ENCODE measurements at regions not wholly inside any gene's neighbourhood (a gene's known extent, or its start where the extent isn't known, plus 50 kb on each side); places are given as distances from the start of the nearest gene placed in this dataset.

DNA sequence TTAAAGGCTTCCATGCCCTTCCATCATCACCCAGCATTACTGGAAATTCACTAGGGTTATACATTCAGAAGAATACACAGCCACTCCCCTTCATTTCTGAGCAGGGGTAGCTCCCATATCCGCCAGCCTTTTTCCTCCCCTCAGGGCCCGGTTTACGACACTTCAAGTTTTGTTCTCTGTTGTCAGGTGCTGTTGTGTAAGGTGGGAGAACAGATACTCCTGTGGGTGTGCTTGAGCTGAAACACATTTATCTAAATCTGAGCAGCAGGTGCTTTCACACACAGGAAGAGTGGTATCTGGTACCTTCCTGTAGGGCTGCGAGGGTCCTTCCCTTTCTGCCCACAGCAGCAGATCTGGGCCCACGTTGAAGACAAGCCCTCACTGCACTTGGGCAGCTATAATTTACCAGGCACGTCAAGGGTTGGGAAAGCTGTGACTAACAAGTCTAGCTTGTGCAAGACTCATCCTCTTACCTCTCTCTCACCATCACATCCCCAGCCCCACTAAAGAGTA is 215.8 kb upstream of the RREB1 start:
- DNase-seq (ENCODE audit: low spot score): no peak

DNA sequence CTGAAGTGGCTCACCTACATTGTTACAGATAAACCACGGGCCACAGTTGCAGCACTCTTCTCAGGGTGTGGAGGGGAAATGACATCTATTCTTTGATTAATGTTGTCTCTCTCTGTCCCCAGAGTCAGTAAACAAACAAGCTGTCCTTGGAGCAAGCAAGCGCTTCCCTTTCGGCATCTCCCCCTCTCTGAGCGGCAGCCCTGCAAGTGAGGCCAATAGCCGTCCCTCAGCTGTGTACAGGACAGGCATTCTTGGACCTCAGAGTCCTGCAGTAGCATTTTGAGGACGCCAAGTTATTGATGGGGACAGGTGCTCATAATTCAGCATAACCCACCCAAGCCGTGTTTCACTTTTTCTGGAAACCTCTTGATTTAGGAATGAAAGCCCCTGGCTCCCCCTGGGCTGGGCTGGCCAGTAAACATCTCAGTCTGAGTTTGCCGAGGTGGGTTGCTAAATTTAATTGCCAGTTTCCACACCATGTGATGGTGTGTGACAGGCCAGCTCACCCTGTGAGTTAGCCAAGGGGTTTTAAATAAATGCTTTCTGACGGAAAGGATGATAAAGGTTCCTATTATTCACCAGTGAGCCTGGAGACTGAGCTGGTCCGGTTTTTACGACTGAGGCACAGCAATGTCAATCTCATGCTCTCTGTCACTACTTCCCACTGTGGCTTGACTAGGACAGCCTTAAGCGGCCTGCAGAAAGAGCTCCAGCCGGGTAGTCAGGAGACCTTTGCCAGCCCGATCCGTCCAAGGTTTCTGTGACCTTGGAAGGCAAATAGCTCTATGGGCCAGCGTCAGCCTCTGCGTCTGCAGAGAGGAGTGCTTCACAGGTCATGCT is 214.8 kb upstream of the RREB1 start:
- DNase-seq (ENCODE audit: low spot score): no peak

DNA sequence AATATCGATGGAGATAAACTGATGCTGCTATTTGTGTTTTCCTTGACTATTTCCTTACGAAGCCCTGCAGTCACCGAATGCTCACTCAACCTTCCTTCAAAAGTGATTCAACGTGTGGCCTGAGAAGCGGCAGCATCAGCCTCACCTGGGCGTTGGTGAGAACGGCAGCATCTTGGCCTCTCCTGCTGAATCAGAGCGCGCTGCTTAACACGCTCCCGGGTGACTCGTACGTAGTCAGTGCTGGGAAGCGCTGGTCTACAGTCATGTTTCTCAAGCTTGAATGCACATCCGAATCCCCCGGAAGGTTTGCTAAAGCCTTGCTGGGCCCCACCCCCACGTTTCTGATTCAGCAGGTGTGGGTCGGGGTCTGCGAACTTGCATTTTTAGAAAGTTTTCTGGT is 214.1 kb upstream of the RREB1 start:
- DNase-seq (ENCODE audit: low spot score): no peak

- no peak for DNase-seq (ENCODE audit: low spot score)
These were observed 211.8 kb upstream of the RREB1 start for GRCh38 chr6:6895929-6896328.

DNA sequence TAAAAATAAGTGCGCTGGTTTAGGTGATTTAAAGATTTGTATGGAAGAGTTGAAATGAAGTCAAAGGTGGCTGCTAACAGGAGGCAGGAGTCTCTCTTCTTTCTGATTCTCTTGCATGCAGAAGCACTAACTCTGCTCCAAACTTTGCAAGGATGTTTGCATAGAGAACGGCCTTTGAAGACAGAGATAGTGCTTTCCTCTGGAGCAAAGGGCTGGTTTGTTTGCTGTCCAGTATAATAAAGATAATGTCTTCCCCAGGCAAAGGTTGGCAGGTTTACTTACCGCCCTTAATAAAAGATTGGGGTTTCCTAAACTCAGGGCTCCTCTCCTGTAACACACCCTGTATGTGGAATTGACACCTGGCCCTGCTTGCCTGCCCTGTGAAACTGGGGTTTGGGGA is 210.6 kb upstream of the RREB1 start:
- no peak for DNase-seq (ENCODE audit: low spot score)

DNA sequence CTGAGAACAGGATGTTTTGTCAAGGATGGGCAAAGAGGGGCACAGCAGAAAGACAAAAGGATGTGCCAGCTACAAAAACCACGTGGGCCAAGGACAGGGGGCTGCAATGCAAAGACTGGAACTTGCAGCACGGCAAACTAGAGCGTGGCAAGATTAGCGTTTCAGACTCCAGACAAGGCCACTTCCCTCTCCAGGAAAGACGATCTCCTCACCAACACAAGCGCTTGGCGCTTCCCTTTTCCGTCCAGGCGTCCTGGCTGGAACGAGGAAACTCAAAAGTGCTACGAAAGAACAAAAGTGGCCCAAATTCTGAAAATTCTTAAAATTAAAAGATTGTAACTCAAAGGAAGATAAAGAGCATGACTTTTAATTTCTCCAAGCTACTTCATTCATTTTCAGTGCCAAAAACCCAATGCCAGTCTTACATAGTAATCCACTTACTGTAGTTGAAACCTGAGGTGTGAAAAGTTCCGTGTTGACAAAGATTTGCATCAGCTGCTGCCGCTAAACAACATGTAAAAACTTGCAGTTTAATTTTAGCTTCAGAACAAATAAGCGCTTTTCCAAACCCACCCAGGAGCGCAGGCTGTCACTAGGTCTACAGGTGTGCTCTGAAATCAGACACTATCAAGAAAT is 207.1 kb upstream of the RREB1 start:
- no peak for DNase-seq (ENCODE audit: low spot score)

DNA sequence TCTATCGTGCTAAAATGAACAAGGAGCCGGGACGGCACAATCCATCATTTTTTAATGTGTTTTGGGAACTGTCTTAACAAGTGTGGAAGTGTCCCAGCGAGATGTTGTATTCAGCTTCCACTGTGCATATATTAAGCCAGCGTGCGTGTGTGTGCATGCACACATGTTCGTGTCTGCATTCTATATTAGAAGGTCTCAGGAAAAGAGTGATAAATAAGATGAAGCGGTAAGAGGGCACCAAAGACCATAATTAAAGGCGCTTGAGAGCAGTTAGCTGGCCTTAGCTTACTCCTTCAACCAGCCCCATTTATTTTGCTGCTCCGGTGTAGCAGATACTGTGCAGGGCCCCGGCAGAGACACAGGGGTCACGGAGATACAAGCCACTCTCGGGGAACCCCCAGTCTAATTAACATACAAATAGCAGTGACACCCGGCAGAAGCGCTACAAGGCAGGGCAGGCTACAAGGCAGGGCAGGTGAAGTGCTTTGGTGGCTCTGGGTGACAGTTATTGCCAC is 206.5 kb upstream of the RREB1 start:
- DNase-seq (ENCODE audit: low spot score): no peak

- DNase-seq (ENCODE audit: low spot score): no peak
These were observed 205.8 kb upstream of the RREB1 start for GRCh38 chr6:6901945-6902344.

DNA sequence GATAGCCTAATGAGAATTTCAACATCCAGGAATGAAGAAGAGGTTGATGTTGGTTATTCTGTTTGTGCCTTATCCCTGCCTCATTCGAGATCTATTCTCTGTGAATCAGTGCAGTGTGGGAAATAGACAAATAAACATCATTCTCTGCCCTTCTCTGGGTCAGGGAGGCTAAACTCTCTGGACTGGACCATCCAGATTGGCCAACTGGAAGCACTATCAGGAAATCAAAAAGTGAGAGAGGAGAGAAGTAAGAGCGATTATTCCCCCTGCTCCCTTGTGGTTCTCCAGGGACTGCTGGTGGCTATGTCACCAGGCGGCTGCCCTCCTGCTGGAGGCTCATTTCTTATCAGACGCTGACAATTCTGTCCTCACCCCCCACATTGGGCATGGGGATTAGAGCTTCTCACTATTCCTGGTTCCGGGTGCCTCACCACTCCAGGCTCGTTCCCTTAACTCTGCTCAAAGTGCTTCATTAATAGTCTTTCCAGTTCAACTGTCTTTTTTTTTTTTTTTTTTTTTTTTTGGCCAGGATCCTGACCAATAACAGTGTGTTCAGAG is 201.7 kb upstream of the RREB1 start:
- no peak for DNase-seq (ENCODE audit: low spot score)

GRCh38 chr6:6906570-6907213 is 201.1 kb upstream of the RREB1 start:
- no peak for DNase-seq (ENCODE audit: low spot score)

GRCh38 chr6:6907286-6907685 is 200.5 kb upstream of the RREB1 start:
- no peak for DNase-seq (ENCODE audit: low spot score)

- no peak for DNase-seq (ENCODE audit: low spot score)
These were observed 199.6 kb upstream of the RREB1 start for GRCh38 chr6:6908121-6908520.

DNA sequence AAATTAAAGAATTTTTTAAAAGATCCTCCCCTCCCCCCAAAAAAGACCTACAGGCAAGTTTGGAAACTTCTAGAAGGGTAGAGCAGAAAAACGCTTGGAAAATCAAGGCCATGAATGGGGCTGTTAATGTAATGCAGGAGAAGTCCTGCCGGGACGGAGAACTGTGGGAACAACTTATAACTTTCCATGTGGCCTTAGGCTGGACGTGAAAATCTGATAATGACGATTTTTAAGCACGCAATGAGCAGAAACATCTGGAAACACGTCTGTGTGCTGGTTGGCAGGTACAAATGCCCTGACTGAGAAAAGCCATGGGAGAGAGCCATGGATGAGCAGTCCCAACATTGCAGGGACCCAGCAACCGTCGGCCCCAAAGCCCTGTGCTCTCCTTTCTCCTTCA is 198.7 kb upstream of the RREB1 start:
- no peak for DNase-seq (ENCODE audit: low spot score)

- no peak for DNase-seq (ENCODE audit: low spot score)
These were observed 196.9 kb upstream of the RREB1 start for GRCh38 chr6:6910734-6911295.

- no peak for DNase-seq (ENCODE audit: low spot score)
These were observed 196.4 kb upstream of the RREB1 start for GRCh38 chr6:6911391-6911790.

DNA sequence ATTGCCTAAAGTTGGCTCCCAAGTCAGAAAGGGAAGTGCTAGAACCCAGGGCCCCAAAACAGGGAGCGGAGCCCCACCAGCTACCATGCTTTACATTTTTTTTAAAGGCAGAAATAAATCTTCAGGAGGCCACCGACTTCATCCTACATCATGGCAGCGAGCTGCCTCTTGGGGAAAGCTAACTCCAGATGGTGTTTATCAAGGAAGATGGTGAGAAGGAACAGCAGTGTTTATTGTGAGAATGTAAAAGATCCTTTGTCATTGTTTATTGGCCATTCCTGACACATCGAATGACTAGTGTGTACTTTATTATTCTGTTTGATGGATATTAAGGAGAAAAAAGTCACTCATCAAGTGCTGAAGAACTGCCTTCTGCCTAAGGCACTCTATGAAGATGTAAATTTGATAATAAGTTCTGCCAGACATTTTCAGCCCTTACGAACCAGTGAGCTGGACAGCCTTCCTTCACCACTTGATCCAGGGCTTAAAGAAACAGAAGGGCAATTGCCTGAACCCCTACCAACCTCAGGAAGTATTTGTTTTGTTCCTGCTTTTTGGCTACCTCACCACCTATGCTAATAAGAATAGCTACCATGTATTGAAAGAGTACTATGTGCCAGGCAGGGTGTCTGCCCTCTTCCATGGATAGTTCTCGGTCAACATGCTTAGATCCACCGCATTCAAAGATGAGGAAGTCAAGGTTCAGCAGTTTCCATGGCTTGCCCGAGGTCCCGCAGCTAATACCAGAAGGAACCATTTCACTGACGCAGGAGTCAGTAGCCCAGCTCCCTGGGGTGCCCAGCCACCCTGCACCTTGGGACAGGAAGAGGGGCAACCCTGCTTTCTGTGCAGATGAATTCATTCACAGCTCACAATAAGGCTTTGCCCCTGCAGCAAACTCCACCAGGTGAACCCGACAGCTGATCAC is 194.7 kb upstream of the RREB1 start:
- no peak for DNase-seq (ENCODE audit: low spot score)

DNA sequence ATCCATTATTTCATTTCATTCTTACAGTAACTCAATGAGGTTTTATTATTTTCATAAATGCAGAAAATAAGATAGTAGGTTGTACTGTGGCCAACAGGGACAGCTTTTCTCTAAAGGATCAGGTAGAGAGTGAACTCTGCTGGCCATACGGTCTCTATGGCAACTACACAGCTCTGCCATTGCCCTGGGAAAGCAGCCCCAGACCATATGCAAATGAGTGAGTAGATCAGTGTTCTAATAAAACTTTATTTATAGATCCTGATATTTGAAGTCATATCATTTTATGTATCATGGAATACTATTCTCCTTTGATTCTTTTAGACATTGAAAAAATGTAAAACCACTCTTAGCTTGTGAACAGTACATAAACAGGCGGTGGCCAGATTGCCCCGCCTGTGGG is 192.5 kb upstream of the RREB1 start:
- no peak for DNase-seq (ENCODE audit: low spot score)

DNA sequence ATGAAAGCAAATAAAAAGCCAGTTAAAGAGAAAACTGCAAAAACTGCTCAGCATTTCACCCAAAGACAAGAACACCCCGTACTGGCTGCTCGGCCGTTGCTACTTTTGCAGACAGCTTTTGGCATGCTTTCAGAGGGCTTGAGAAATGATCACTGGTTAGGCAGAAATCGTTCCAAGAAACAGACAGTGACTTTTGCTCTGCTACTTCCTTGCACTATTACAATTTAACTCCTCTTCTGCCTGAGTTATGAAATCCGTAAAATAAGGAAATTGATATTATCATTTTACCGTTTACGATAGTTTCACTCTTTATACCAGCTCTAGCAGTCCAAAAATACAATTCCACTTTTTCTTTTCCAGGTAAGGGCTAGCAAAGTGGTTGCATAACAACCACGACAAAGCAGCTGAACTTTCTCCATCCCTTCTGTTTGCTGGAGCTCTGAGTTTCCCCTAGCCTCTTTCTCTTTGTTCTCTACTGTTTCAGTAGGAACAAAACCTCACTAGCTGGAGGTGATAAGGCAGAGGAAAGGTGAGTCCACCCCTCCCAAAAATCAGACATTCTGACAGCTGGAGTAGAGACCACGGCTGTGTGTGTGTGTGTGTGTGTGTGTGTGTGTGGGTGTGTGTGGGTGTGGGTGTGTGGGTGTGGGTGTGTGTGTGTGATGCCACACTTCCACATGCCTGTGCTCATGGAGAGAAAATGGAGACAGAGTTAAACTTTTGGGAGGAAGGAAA is 191.8 kb upstream of the RREB1 start:
- DNase-seq (ENCODE audit: low spot score): peak; percentile 53

DNA sequence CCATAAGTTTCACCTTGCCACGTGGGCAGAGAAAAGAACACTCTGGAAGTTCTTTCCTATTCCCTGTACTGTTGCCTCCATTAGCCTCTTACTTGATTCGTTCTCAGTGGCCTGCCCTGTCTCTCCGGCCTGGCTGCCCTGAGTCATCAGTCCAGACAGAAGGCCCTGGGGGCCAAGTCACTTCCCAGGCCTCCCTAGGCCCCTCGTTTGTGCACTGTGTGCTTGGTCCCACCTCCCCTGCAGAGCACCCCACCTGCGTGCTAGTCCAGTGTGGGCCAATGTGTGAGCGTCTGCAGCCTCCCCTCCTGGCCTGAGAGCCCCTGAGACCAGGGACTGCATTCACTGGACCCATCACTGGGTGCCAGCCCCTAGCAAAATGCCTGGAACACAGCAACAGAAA is 191.2 kb upstream of the RREB1 start:
- DNase-seq (ENCODE audit: low spot score): peak; percentile 33

DNA sequence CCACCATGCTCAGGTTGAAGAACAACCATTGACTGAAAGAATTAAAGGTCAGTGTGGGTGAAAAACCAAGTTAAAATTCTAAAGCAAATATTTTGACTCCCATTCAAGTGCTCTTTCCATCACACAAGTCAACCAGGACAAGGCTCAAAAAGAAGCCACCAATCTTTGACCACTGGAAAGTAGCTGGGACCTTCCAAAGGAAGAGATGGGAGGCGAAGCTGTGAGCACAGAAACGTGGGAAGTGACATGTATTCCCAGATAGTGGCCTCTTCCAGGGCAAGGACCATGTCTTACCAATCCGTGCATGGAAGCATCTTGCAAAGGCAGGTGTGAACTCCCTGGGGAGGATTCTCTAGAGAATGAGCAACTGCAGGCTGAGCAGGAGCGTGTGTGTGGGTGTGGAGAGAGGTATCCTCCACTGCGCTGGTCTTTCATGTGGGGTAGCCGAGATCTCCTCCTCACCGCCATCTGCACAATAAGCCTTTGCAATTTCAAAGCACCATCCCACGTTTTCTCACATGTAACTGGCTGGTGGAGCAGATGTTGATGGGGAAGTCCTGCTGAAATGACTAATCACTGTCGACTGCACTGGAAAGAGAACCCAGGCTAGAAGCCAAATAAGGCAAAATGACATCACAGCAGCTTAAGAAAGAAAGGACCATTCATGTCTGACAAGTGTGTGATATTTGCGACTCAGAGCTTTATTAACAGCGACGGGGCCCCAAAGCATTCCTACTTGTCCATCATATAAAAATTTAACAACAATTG is 189.4 kb upstream of the RREB1 start:
- DNase-seq (ENCODE audit: low spot score): peak; percentile 73
